HUES48 (cell line): ENCODE measurements at regions not wholly inside any gene's neighbourhood (a gene's known extent, or its start where the extent isn't known, plus 50 kb on each side); places are given as distances from the start of the nearest gene placed in this dataset.
A peak's percentile ranks its signal among the peaks of the same experiment; 100 is the strongest.
"Not testable (repeated sequence)": the region's sequence is repeated elsewhere in the genome, so short reads cannot be mapped to it uniquely, and the experiment has no call there.

Experiments
- H3K27ac ChIP-seq: one replicate; pipeline ENCODE4 v1.7.0; 2013; ENCODE audit warnings: low read depth, low read length, inconsistent platforms
- H3K27me3 ChIP-seq: 2 replicates; pipeline ENCODE4 v1.6.1; 2013; ENCODE audit warnings: mild to moderate bottlenecking, low read length; ENCODE audit not compliant: control insufficient read depth, insufficient read depth
- H3K36me3 ChIP-seq: 2 replicates; pipeline ENCODE4 v1.6.1; 2013; ENCODE audit warnings: low read length; ENCODE audit not compliant: control insufficient read depth, insufficient read depth
- H3K4me1 ChIP-seq: 2 replicates; pipeline ENCODE4 v1.6.1; 2013; ENCODE audit warnings: mild to moderate bottlenecking, low read length; ENCODE audit not compliant: control insufficient read depth, insufficient read depth
- H3K4me3 ChIP-seq: 2 replicates; pipeline ENCODE4 v1.5.1; 2013; ENCODE audit warnings: mild to moderate bottlenecking, low read depth, low read length
- H3K9ac ChIP-seq: 2 replicates; pipeline ENCODE4 v1.6.1; 2013; ENCODE audit warnings: mild to moderate bottlenecking, low read depth, low read length, moderate library complexity
- H3K9me3 ChIP-seq: 2 replicates; pipeline ENCODE4 v1.6.1; 2013; ENCODE audit warnings: low read length; ENCODE audit not compliant: control insufficient read depth, insufficient read depth

- Histone ChIP-seq H3K9me3 (no peaks in the 10 kb centered on the region), H3K36me3 (no peaks in the 10 kb centered on the region), H3K4me1 (peaks cover 6% of the 10 kb centered on the region), H3K27ac (peak overlapping the region; percentile 67), H3K4me3 (no peak overlapping the region), H3K9ac (0 out of 2 replicates have a peak overlapping the region, but pooled peaks have one; percentile 5), H3K27me3 (no peaks in the 10 kb centered on the region)
Measured at GRCh38 chr2:12486205-12487118, 230.3 kb upstream of the TRIB2 start.

- H3K9me3 ChIP-seq = no peaks in the 10 kb centered on the region
- H3K9ac ChIP-seq = no peak overlapping the region
- H3K27ac ChIP-seq = no peak overlapping the region
Measured at GRCh38 chr2:12487253-12488004, 229.3 kb upstream of the TRIB2 start.

GRCh38 chr2:12488352-12489318, 228.1 kb upstream of the TRIB2 start:
- no peaks in the 10 kb centered on the region for H3K27me3 ChIP-seq
- H3K27ac ChIP-seq = no peak overlapping the region
- H3K36me3 ChIP-seq = no peaks in the 10 kb centered on the region
- peaks cover 6% of the 10 kb centered on the region for H3K4me1 ChIP-seq
- H3K9me3 ChIP-seq = no peaks in the 10 kb centered on the region
- no peak overlapping the region for H3K4me3 ChIP-seq
- no peak overlapping the region for H3K9ac ChIP-seq

More at GRCh38 chr2:12487253-12488004, 229.3 kb upstream of the TRIB2 start:
- H3K27me3 ChIP-seq = no peaks in the 10 kb centered on the region
- H3K4me1 ChIP-seq = peaks cover 6% of the 10 kb centered on the region
- H3K4me3 ChIP-seq = no peak overlapping the region
- H3K36me3 ChIP-seq = no peaks in the 10 kb centered on the region

DNA sequence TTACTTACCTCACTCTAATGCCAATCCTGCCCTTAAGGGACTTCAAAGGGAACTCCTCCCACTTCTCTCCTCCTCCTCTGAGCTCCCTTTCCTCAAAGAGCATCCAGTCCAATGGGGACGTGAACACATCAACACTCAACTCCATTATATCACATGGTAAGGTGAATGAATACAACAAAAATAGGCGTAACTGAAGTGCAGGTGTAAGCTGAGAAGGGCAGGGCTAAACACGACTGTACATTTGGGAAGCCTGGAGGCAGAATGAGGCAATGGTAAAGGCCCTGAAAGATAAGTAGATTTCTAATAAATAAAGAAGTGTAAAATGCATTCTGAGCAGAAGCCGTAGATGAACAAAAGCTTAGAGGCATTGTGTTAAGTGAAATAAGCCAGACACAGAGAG, 226.1 kb upstream of the TRIB2 start:
- no peak overlapping the region for H3K9ac ChIP-seq
- no peaks in the 10 kb centered on the region for H3K9me3 ChIP-seq
- no peak overlapping the region for H3K27ac ChIP-seq
- peaks cover 6% of the 10 kb centered on the region for H3K4me1 ChIP-seq
- no peak overlapping the region for H3K4me3 ChIP-seq
- no peaks in the 10 kb centered on the region for H3K27me3 ChIP-seq
- no peaks in the 10 kb centered on the region for H3K36me3 ChIP-seq

DNA sequence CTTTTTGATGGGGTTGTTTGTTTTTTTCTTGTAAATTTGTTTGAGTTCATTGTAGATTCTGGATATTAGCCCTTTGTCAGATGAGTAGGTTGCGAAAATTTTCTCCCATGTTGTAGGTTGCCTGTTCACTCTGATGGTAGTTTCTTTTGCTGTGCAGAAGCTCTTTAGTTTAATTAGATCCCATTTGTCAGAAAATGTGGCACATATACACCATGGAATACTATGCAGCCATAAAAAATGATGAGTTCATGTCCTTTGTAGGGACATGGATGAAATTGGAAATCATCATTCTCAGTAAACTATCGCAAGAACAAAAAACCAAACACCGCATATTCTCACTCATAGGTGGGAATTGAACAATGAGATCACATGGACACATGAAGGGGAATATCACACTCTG, 224.4 kb upstream of the TRIB2 start:
- not testable (repeated sequence) for H3K9ac ChIP-seq, H3K9me3 ChIP-seq, H3K4me1 ChIP-seq, H3K27ac ChIP-seq, H3K27me3 ChIP-seq, H3K36me3 ChIP-seq, H3K4me3 ChIP-seq

DNA sequence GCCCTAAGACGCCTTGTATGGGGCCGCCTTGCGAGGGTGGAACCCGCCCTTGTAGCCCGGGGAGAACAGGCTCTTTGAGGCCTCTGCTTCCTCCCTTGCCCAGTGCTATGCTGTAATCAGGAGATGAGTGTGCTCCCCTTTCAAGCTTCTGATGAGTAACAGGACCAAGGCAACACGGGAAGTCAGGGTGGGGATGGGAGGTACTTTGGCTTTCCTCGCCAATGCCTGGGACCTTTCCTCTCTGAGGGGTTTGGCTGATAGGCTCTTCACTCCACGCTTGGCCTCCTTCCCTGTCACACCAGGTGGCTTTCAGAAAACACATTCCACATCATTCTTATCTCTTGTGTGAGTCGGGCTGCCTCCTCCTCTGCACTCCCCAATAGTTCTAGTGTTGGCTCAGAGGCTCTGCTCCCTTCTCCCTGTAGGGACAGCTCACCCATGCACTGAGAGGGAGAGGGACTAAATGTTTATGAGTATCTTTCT, 223.7 kb upstream of the TRIB2 start:
- Histone ChIP-seq H3K4me3 (no peak overlapping the region), H3K27me3 (no peaks in the 10 kb centered on the region), H3K4me1 (no peaks in the 10 kb centered on the region), H3K36me3 (no peaks in the 10 kb centered on the region), H3K27ac (no peak overlapping the region), H3K9me3 (no peaks in the 10 kb centered on the region), H3K9ac (no peak overlapping the region)

DNA sequence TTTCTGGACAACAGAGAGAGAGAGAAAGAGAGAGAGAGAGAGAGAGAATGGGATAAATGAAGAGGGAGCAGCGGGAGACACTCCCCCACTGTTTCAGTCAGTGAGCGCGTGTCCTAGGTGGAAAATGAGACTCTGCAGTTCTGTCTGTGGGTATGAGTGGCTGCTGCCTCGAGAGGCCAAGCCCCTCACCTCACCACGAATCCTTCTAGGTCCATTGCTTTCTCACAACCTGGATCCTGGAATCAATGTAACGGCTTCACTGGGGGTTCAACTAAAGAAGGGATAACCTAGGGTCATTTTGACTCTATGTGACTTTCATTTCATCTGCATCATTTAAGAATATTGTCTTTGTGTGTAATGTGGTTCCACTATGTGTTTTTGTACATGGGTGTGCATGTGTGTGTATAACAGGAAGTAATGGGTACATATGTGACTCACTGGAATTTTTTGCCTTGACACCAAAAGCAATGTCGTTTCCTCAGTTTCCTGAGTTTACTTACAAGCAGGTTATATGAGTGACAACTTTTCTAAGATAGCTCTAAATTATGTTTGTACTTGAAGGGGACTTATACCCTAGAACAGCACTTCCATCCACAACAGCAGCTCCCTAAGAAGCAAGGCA, 221.4 kb upstream of the TRIB2 start:
- Histone ChIP-seq H3K9ac (no peak overlapping the region), H3K36me3 (no peaks in the 10 kb centered on the region), H3K4me3 (no peak overlapping the region)

GRCh38 chr2:12498286-12498685, 218.4 kb upstream of the TRIB2 start:
- Histone ChIP-seq H3K4me1 (no peaks in the 10 kb centered on the region), H3K4me3 (no peak overlapping the region), H3K9me3 (no peaks in the 10 kb centered on the region), H3K36me3 (no peaks in the 10 kb centered on the region), H3K27me3 (no peaks in the 10 kb centered on the region), H3K9ac (no peak overlapping the region), H3K27ac (no peak overlapping the region)

More for the DNA sequence above, 221.4 kb upstream of the TRIB2 start:
- Histone ChIP-seq H3K4me1 (no peaks in the 10 kb centered on the region), H3K27ac (no peak overlapping the region), H3K27me3 (no peaks in the 10 kb centered on the region), H3K9me3 (no peaks in the 10 kb centered on the region)

DNA sequence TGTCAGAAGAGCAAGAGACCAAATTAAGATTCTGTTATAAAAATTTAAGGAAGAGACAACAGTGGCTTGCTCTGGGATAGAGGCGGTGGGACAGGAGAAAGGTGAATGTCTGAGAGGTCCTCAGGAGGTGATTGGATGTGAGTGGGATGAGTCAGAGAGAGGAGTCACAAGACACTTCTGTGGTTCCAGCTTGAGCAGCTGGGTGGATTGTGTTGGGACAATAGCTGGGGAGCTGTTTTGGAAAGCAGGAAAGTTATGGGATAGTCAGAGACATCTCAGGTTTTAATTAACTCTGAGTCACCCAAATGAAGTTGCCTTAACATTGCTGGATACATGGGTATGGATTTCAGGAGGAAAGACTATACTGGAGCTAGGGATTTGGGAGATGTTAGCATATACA, 218.0 kb upstream of the TRIB2 start:
- Histone ChIP-seq H3K4me3 (no peak overlapping the region), H3K9me3 (no peaks in the 10 kb centered on the region), H3K27me3 (no peaks in the 10 kb centered on the region), H3K27ac (no peak overlapping the region), H3K4me1 (no peaks in the 10 kb centered on the region), H3K9ac (no peak overlapping the region), H3K36me3 (no peaks in the 10 kb centered on the region)

GRCh38 chr2:12500899-12501298, 215.8 kb upstream of the TRIB2 start:
- no peaks in the 10 kb centered on the region for H3K36me3 ChIP-seq
- no peak overlapping the region for H3K9ac ChIP-seq
- no peaks in the 10 kb centered on the region for H3K27me3 ChIP-seq
- H3K4me3 ChIP-seq = no peak overlapping the region
- no peak overlapping the region for H3K27ac ChIP-seq
- no peaks in the 10 kb centered on the region for H3K4me1 ChIP-seq
- no peaks in the 10 kb centered on the region for H3K9me3 ChIP-seq
